GM12878 (cell line): ENCODE measurements at regions not wholly inside any gene's neighbourhood (a gene's known extent, or its start where the extent isn't known, plus 50 kb on each side); places are given as distances from the start of the nearest gene placed in this dataset.

Experiments
- CBX5 ChIP-seq: sonication (generic); IDR thresholded peaks from 2 replicates; pipeline ENCODE4 v1.6.1; 2016; ENCODE audit warnings: low read depth, moderate library complexity, mild to moderate bottlenecking, inconsistent platforms
- CREM ChIP-seq: IDR thresholded peaks from 2 replicates; pipeline ENCODE4 v1.6.1; 2014; ENCODE audit warnings: antibody characterized with exemption, low read depth
- E2F4 ChIP-seq: IDR thresholded peaks from 2 replicates; pipeline ENCODE4 v1.6.1; 2012; ENCODE audit warnings: low read depth, low read length, improper control_type of control experiment
- EGR1 ChIP-seq, 2 experiments: IDR thresholded peaks; 1 replicate in 1 of 2; 2 replicates in 1 of 2; pipeline ENCODE4 v1.6.1; 2011 to 2012; ENCODE audit warnings: low read depth in 2 of 2, low read length in 2 of 2, borderline replicate concordance in 1 of 2, mild to moderate bottlenecking in 1 of 2, moderate library complexity in 1 of 2
- EP300 ChIP-seq, 2 experiments: fragments of 150-350 bp in 1 of 2; IDR thresholded peaks; 2 replicates each; pipeline ENCODE4 v1.6.1; 2011 to 2012; ENCODE audit warnings: low read depth in 2 of 2, low read length in 2 of 2, borderline replicate concordance in 1 of 2, improper control_type of control experiment in 1 of 2, inconsistent platforms in 1 of 2; ENCODE audit not compliant: control insufficient read depth in 1 of 2
- FOXM1 ChIP-seq: IDR thresholded peaks from 2 replicates; pipeline ENCODE4 v1.6.1; 2012; ENCODE audit warnings: low read depth, mild to moderate bottlenecking, inconsistent platforms, low read length, moderate library complexity
- KAT2A ChIP-seq: conservative IDR thresholded peaks from 2 replicates; pipeline ENCODE4 v1.6.1; 2011; ENCODE audit warnings: low read depth, low read length; ENCODE audit not compliant: control insufficient read depth
- MAX ChIP-seq: IDR thresholded peaks from 2 replicates; pipeline ENCODE4 v1.6.1; 2012; ENCODE audit warnings: low read depth, low read length, improper control_type of control experiment
- MEF2B ChIP-seq: fragments of 450-650 bp; IDR thresholded peaks from 2 replicates; pipeline ENCODE4 v1.6.1; 2018; ENCODE audit warnings: mild to moderate bottlenecking, moderate library complexity; ENCODE audit not compliant: partially characterized antibody, poor library complexity, severe bottlenecking
- MTA3 ChIP-seq: IDR thresholded peaks from 2 replicates; pipeline ENCODE4 v1.6.1; 2012; ENCODE audit warnings: low read length, inconsistent platforms, borderline replicate concordance
- MYB ChIP-seq: fragments of 150-350 bp; IDR thresholded peaks from 2 replicates; pipeline ENCODE4 v1.6.1; 2014; ENCODE audit warnings: mild to moderate bottlenecking, low read depth, low read length, borderline replicate concordance
- NKRF ChIP-seq: fragments of 450-650 bp; conservative IDR thresholded peaks from 2 replicates; pipeline ENCODE4 v1.6.1; 2017; ENCODE audit warnings: mild to moderate bottlenecking, moderate library complexity
- NRF1 ChIP-seq: conservative IDR thresholded peaks from 2 replicates; pipeline ENCODE4 v1.6.1; 2011; ENCODE audit warnings: mild to moderate bottlenecking, low read depth, low read length, improper control_type of control experiment
- POLR2A ChIP-seq: IDR thresholded peaks from 2 replicates; pipeline ENCODE4 v1.6.1; 2011; ENCODE audit warnings: low read depth, mild to moderate bottlenecking, low read length
- PRDM15 ChIP-seq: fragments of 450-650 bp; formaldehyde crosslinking; IDR thresholded peaks from 2 replicates; pipeline ENCODE4 v1.4.0; 2020; ENCODE audit warnings: mild to moderate bottlenecking, moderate library complexity
- SMC3 ChIP-seq: IDR thresholded peaks from 2 replicates; pipeline ENCODE4 v1.6.1; 2011; ENCODE audit warnings: low read length, improper control_type of control experiment, borderline replicate concordance
- SUPT20H ChIP-seq: IDR thresholded peaks from 2 replicates; pipeline ENCODE4 v1.6.1; 2011; ENCODE audit warnings: low read depth, mild to moderate bottlenecking, low read length, moderate library complexity, borderline replicate concordance; ENCODE audit not compliant: control insufficient read depth
- TARDBP ChIP-seq: IDR thresholded peaks from 2 replicates; pipeline ENCODE4 v1.6.1; 2016; ENCODE audit warnings: borderline replicate concordance
- ZBTB33 ChIP-seq: fragments of 450-650 bp; IDR thresholded peaks from 2 replicates; pipeline ENCODE4 v1.6.1; 2017; ENCODE audit warnings: mild to moderate bottlenecking
- ZSCAN29 ChIP-seq: fragments of 450-650 bp; IDR thresholded peaks from 2 replicates; pipeline ENCODE4 v1.6.1; 2017; ENCODE audit warnings: mild to moderate bottlenecking, moderate library complexity

GRCh38 chr6:26199773-26200764 is 112.8 kb downstream of the HFE start (continued):
- 0 out of 2 replicates have a peak, but pooled peaks have one; percentile 47 for TF ChIP-seq NKRF
- TF ChIP-seq MAX: no peak
- TF ChIP-seq EP300 (IDR thresholded peaks at IDR 0.05; ENCODE audit: borderline replicate concordance in 1 of 2, control insufficient read depth in 1 of 2, low read depth in 2 of 2, low read length in 2 of 2): no peak
- no peak for TF ChIP-seq TARDBP
- no peak for TF ChIP-seq SUPT20H
- TF ChIP-seq E2F4: no peak
- TF ChIP-seq KAT2A: peak; percentile 11; the same call in 1 of the 2 replicates
- TF ChIP-seq CREM: no peak; the same call in none of the 2 replicates
- TF ChIP-seq ZBTB33: no peak
- no peak for TF ChIP-seq PRDM15 (CRISPR knock-in tag)
- no peak for TF ChIP-seq MYB
- TF ChIP-seq ZSCAN29: no peak
- TF ChIP-seq FOXM1: 0 out of 2 replicates have a peak, but pooled peaks have one; percentile 24
- TF ChIP-seq POLR2A: peak; percentile 85
- TF ChIP-seq NRF1: no peak
- no peak for TF ChIP-seq CBX5
- peak; percentile 95 for TF ChIP-seq MTA3
- TF ChIP-seq MEF2B: no peak
- peak in 1 of 2 experiments; percentile 11; a peak in 1 of 3 replicates for TF ChIP-seq EGR1 (IDR thresholded peaks at IDR 0.05; ENCODE audit: borderline replicate concordance in 1 of 2, low read depth in 2 of 2, low read length in 2 of 2)
- TF ChIP-seq SMC3: no peak
